ENCODE measurements at regions not wholly inside any gene's neighbourhood (a gene's known extent, or its start where the extent isn't known, plus 50 kb on each side); places are given as distances from the start of the nearest gene placed in this dataset.

GRCh38 chr11:129273944-129274711 lies 82.0 kb upstream of the ARHGAP32 start:
- DNase-seq = no peak
- in situ Hi-C loops (cut with MboI; ENCODE audit: low sequenced_read_pairs) = no loop called here
- POLR2A ChIA-PET (ENCODE audit: unreplicated experiment) = interaction anchor here (0.6 kb wide), 1 partner anchor 15 kb away, joined by 4 read pairs; no protein-coding TSS in a partner anchor
- Histone ChIP-seq H3K18ac (ENCODE audit: low read depth, low read length) (no peak overlapping the region), H3K23ac (ENCODE audit: low read depth, low read length) (no peak overlapping the region), H4K20me1 (ENCODE audit: insufficient read depth, low read length) (peaks cover 20% of the 10 kb centered on the region; the same call in 1 of the 2 replicates), H3K27me3 (ENCODE audit: control insufficient read depth, insufficient read depth, low read length) (no peaks in the 10 kb centered on the region), H3K79me1 (ENCODE audit: low read depth in 1 of 2, low read length in 2 of 2) (peaks cover 37 to 39% of the 10 kb centered on the region in 2 experiments), H2BK5ac (ENCODE audit: low read depth, low read length, poor library complexity, severe bottlenecking) (no peak overlapping the region), H2BK20ac (ENCODE audit: low read depth, low read length) (no peak overlapping the region), H3K4me3 (ENCODE audit: insufficient read depth, low read depth, low read length) (no peak overlapping the region), H2BK15ac (ENCODE audit: low read depth, low read length) (no peak overlapping the region), H3K9me3 (ENCODE audit: control insufficient read depth, insufficient read depth, low read length) (no peaks in the 10 kb centered on the region), H2AK5ac (ENCODE audit: low read depth, low read length) (no peak overlapping the region), H3K56ac (ENCODE audit: extremely low read depth, insufficient read depth, low read length) (no peak overlapping the region), H4K8ac (ENCODE audit: low read depth in 2 of 2, low read length in 2 of 2) (no peak overlapping the region), H4K91ac (ENCODE audit: insufficient read depth, low read depth, low read length) (no peak overlapping the region), H3K14ac (replicated peaks; ENCODE audit: low read depth, low read length) (no peak overlapping the region), H3K4me2 (ENCODE audit: low read depth, low read length) (no peak overlapping the region), H3K36me3 (ENCODE audit: control insufficient read depth, insufficient read depth, low read length) (no peaks in the 10 kb centered on the region), H3K27ac (ENCODE audit: insufficient read depth, low read length) (no peak overlapping the region), H4K5ac (ENCODE audit: low read depth, low read length) (no peak overlapping the region), H2AFZ (replicated peaks; ENCODE audit: low read length, poor library complexity) (no peak overlapping the region), H2BK120ac (ENCODE audit: low read depth, low read length) (no peak overlapping the region), H2AK9ac (replicated peaks; ENCODE audit: low read depth, low read length, poor library complexity) (no peak overlapping the region), H3K4me1 (ENCODE audit: control insufficient read depth, insufficient read depth, low read length) (no peaks in the 10 kb centered on the region), H3K9me1 (ENCODE audit: insufficient read depth, low read length) (no peaks in the 10 kb centered on the region), H3K4ac (ENCODE audit: low read depth, low read length) (no peak overlapping the region), H3K9ac (ENCODE audit: low read depth, low read length) (no peak overlapping the region)
- CTCF ChIA-PET = no interaction called here
- dilution Hi-C loops (cut with HindIII; ENCODE audit: low sequenced_read_pairs, unreplicated experiment) = no loop called here
- TF ChIP-seq ELK1 (IDR thresholded peaks at IDR 0.05; ENCODE audit: borderline replicate concordance, low read depth, low read length) (no peak), SMC3 (IDR thresholded peaks at IDR 0.05; ENCODE audit: low read depth, low read length) (no peak), FOS (IDR thresholded peaks at IDR 0.05; ENCODE audit: low read depth, low read length) (no peak), MXI1 (IDR thresholded peaks at IDR 0.05; ENCODE audit: borderline replicate concordance, low read depth, low read length) (no peak), USF2 (IDR thresholded peaks at IDR 0.05; ENCODE audit: low read depth, low read length) (no peak), RFX5 (IDR thresholded peaks at IDR 0.05; ENCODE audit: low read depth, low read length) (no peak), BHLHE40 (IDR thresholded peaks at IDR 0.05; ENCODE audit: low read depth, low read length) (no peak), CHD1 (IDR thresholded peaks at IDR 0.05; ENCODE audit: low read depth, low read length) (no peak), RAD21 (IDR thresholded peaks at IDR 0.05; ENCODE audit: low read length) (no peak), MAFK (IDR thresholded peaks at IDR 0.05; ENCODE audit: low read depth, low read length) (no peak), CEBPB (IDR thresholded peaks at IDR 0.05; ENCODE audit: low read depth, low read length) (no peak)
- WGBS, 2 experiments (ENCODE audit: extremely low coverage in 2 of 2, insufficient read length in 1 of 2) = 80% methylated on average over 2 of the region's 5 CpGs; no CpG with 5 or more reads in 1 of the 2 experiments
- no peak for ATAC-seq (ENCODE audit: low read depth)
- intact Hi-C loops (cut with micrococcal nuclease) = no loop called here
- BruUV-seq (replicated peaks) = no TSS peak
